ENCODE measurements at regions not wholly inside any gene's neighbourhood (a gene's known extent, or its start where the extent isn't known, plus 50 kb on each side); places are given as distances from the start of the nearest gene placed in this dataset.
A peak's percentile ranks its signal among the peaks of the same experiment; 100 is the strongest.

DNA sequence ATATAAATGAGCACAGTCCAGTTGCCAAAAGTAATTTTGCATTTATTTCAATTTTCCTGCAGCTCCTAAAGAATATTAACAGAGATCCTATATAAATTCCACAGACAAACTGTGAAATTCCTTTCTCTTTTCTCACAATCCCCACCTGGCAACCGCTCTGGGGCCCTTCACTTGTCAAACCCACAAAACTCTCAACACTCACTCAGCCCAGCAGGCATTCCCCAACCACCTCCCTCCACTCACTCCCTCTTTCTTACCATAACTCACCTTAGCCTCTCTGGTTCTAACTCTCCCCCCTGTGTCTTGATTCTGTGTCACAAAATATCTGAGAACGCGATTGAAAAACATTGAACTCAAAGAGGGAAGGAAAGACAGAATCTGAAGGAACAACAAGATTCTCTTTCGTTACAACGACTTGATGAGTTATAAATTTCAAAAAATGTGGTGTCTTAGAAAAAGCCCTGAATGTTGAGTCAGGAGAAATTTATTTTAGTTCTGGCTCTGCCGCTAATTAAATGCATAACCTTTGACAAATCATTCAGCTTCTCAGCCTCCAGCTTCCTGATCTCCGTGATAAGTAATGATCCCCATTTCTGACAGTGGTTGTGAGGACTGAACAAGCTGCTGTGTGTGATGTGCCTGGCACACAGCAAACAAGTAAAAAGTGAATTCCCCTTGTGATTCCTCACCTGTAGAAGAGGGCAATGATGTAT, 87.9 kb downstream of the UNC5CL start:
- H3K27ac ChIP-seq (ENCODE audit: low read depth, low read length): peak overlapping the region; percentile 62
- peak overlapping the region; percentile 91 for H3K27ac Mint-ChIP-seq (ENCODE audit: unreplicated experiment)

DNA sequence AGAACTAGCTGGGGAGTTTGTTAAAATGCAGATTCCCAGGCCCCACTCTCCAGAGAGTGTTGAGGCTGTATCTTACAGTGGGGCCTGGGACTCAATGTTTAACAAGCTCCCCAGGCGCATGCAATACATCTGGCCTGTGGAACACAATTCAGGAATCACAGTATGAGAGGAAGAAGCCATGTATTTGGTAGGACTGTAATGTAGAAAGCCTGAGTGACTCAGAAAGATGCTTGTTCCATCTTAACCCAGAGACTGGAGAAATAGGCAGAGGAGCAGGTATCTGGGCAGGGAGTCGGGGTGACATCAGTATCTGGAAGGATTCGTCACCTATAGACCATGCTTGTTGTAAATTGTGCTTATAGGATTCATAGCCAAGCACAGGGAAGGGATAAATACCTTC, 90.5 kb downstream of the UNC5CL start:
- peak overlapping the region; percentile 19 for H3K27ac Mint-ChIP-seq (ENCODE audit: unreplicated experiment)
- Histone ChIP-seq H3K4me2 (ENCODE audit: low read length) (peak overlapping the region; percentile 60), H3K9me3 (ENCODE audit: insufficient read depth, low read depth, low read length) (no peaks in the 10 kb centered on the region), H3K36me3 (ENCODE audit: insufficient read depth, low read length) (no peaks in the 10 kb centered on the region), H2AFZ (ENCODE audit: low read depth, low read length) (no peak overlapping the region), H3K4me1 (ENCODE audit: insufficient read depth, low read length) (peaks cover 38% of the 10 kb centered on the region), H3K79me2 (ENCODE audit: insufficient read depth, low read length) (no peaks in the 10 kb centered on the region), H3K4me3 (ENCODE audit: insufficient read depth, low read depth, low read length) (no peak overlapping the region), H3K27me3 (ENCODE audit: insufficient read depth, low read length) (no peaks in the 10 kb centered on the region), H4K20me1 (ENCODE audit: insufficient read depth, low read length) (no peaks in the 10 kb centered on the region), H3K27ac (ENCODE audit: low read depth, low read length) (peak overlapping the region; percentile 32), H3K9ac (ENCODE audit: low read length) (no peak overlapping the region)
- DNase-seq (ENCODE audit: low read depth): no peak
- H3K36me3 Mint-ChIP-seq (ENCODE audit: low read depth, unreplicated experiment): no peaks in the 10 kb centered on the region
- TF ChIP-seq EZH2 (IDR thresholded peaks at IDR 0.05; ENCODE audit: insufficient read depth, low read length): no peak
- TF ChIP-seq, protein P1, sequence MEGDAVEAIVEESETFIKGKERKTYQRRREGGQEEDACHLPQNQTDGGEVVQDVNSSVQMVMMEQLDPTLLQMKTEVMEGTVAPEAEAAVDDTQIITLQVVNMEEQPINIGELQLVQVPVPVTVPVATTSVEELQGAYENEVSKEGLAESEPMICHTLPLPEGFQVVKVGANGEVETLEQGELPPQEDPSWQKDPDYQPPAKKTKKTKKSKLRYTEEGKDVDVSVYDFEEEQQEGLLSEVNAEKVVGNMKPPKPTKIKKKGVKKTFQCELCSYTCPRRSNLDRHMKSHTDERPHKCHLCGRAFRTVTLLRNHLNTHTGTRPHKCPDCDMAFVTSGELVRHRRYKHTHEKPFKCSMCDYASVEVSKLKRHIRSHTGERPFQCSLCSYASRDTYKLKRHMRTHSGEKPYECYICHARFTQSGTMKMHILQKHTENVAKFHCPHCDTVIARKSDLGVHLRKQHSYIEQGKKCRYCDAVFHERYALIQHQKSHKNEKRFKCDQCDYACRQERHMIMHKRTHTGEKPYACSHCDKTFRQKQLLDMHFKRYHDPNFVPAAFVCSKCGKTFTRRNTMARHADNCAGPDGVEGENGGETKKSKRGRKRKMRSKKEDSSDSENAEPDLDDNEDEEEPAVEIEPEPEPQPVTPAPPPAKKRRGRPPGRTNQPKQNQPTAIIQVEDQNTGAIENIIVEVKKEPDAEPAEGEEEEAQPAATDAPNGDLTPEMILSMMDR (IDR thresholded peaks at IDR 0.05; ENCODE audit: insufficient read depth, low read depth, low read length): no peak
- peaks cover 44% of the 10 kb centered on the region for H3K4me1 Mint-ChIP-seq (ENCODE audit: low read depth, unreplicated experiment)
- FAIRE-seq: no peak
- H3K9me3 Mint-ChIP-seq (ENCODE audit: unreplicated experiment): no peaks in the 10 kb centered on the region
- H3K4me3 Mint-ChIP-seq (ENCODE audit: unreplicated experiment): no peak overlapping the region
- no peaks in the 10 kb centered on the region for H3K27me3 Mint-ChIP-seq (ENCODE audit: low read depth, unreplicated experiment)

More for the DNA sequence above, 87.9 kb downstream of the UNC5CL start:
- TF ChIP-seq EZH2 (IDR thresholded peaks at IDR 0.05; ENCODE audit: insufficient read depth, low read length): no peak
- TF ChIP-seq, protein P1 (IDR thresholded peaks at IDR 0.05; ENCODE audit: insufficient read depth, low read depth, low read length): no peak
- FAIRE-seq (peak; percentile 5), DNase-seq (ENCODE audit: low read depth) (peak; percentile 71)
- Histone ChIP-seq H4K20me1 (ENCODE audit: insufficient read depth, low read length) (no peaks in the 10 kb centered on the region), H3K9ac (ENCODE audit: low read length) (peak overlapping the region; percentile 68), H3K4me3 (ENCODE audit: insufficient read depth, low read depth, low read length) (peak overlapping the region; percentile 24), H2AFZ (ENCODE audit: low read depth, low read length) (no peak overlapping the region), H3K79me2 (ENCODE audit: insufficient read depth, low read length) (no peaks in the 10 kb centered on the region), H3K36me3 (ENCODE audit: insufficient read depth, low read length) (no peaks in the 10 kb centered on the region), H3K4me2 (ENCODE audit: low read length) (peak overlapping the region; percentile 79), H3K9me3 (ENCODE audit: insufficient read depth, low read depth, low read length) (no peaks in the 10 kb centered on the region), H3K4me1 (ENCODE audit: insufficient read depth, low read length) (peaks cover 38% of the 10 kb centered on the region), H3K27me3 (ENCODE audit: insufficient read depth, low read length) (no peaks in the 10 kb centered on the region)
- H3K36me3 Mint-ChIP-seq (ENCODE audit: low read depth, unreplicated experiment): no peaks in the 10 kb centered on the region
- peak overlapping the region; percentile 24 for H3K4me3 Mint-ChIP-seq (ENCODE audit: unreplicated experiment)
- peaks cover 44% of the 10 kb centered on the region for H3K4me1 Mint-ChIP-seq (ENCODE audit: low read depth, unreplicated experiment)
- no peaks in the 10 kb centered on the region for H3K9me3 Mint-ChIP-seq (ENCODE audit: unreplicated experiment)
- H3K27me3 Mint-ChIP-seq (ENCODE audit: low read depth, unreplicated experiment): no peaks in the 10 kb centered on the region

Measured in astrocyte (in vitro differentiated cells and primary cell).